GM18519 (cell line): ENCODE measurements at regions not wholly inside any gene's neighbourhood (a gene's known extent, or its start where the extent isn't known, plus 50 kb on each side); places are given as distances from the start of the nearest gene placed in this dataset.
"Not testable (repeated sequence)": the region's sequence is repeated elsewhere in the genome, so short reads cannot be mapped to it uniquely, and the experiment has no call there.

ENCODE experiments used
- ATAC-seq: cut with Tn5 transposase; IDR thresholded peaks from one replicate; pipeline ENCODE4 v1.9.1; 2021; ENCODE audit warnings: mild to moderate bottlenecking, moderate library complexity; ENCODE audit not compliant: unreplicated experiment, low FRiP score

DNA sequence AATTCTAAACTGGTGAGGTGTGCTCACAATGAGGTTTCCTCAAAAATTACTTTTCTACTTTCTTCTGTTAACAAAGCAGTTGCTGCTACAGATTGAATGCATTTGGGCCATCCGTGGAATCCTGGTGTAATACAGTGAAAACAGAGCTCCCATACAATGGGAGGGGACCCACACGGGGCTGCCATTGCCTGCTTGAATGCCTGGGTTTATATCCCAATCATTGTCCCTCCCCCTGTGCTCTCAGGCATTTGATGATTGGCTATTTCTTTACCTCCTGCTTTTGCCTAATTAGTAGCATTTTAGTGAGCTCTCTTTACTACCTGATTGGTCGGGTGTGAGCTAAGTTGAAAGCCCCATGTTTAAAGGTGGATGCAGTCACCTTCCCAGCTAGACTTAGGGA is 52.9 kb upstream of the CSF1 start:
- not testable (repeated sequence) for ATAC-seq

DNA sequence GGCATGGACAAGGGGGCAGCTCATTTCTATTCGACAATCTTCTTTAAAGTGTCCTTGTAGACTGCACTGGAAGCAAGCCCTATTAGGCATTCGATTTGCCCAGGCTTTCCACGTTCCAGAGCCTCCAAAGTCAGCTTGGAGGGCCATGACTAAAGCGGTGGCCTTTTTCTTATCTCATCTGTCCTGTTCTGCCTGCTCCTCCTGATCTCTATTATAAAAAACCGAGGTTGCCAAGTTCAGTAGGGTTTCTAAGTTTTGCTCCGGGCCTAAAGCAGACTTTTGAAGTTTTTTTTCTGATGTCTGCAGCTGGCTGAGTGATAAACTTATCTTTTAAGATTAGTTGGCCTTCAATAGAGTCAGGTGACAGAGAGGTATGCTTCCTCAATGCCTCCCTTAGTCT is 54.7 kb upstream of the CSF1 start:
- ATAC-seq, result not testable (repeated sequence)

DNA sequence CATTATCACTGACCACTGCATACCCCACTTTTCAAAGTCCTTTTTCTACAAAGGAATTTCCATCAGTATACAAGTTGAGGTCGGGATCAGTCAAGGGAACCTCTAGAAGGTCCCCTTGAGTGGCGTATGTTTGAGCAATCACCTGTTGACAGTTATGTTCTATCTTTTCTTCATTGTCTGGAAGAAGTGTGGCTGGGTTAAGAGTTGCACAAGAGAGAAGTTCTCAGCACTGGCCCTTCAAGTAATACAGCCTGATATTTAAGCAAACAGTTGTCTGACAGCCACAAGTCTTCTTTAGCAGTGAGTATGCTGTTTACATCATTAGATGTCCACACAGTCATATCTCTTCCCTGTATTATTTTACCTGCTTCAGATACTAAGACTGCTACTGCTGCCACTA is 56.7 kb upstream of the CSF1 start:
- not testable (repeated sequence) for ATAC-seq

DNA sequence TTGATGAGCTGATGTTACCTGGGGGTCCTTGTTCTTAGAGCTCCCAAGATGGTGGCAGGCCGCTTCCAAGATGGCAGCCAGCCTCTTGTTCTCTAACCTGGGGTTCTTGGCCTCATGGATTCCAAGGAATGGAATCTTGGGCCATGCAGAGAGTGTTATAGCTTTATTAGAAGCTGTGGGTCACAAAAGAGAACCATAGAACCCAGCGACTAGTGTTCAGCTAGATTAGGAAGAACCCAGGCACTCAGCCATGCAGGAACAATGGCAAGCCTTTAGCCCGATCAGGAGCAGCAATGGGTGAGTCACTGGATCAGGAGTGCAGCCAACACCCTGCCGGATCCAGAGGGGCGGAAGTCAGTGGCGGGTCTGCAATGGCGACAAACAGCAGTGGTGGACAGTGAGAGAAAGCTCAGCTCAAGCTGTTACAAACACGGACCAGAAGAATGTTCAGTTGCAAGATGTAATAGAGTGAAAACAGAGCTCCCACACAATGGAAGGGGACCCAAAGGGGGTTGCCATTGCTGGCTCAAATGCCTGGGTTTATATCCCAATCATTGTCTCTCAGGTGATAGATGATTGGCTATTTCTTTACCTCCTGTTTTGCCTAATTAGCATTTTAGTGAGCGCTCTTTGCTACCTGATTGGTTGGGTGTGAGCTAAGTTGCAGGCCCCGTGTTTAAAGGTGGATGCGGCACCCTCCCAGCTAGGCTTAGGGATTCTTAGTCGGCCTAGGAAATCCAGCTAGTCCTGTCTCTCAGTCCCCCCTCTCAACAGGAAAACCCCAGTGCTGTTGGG is 58.2 kb upstream of the CSF1 start:
- ATAC-seq, result not testable (repeated sequence)

DNA sequence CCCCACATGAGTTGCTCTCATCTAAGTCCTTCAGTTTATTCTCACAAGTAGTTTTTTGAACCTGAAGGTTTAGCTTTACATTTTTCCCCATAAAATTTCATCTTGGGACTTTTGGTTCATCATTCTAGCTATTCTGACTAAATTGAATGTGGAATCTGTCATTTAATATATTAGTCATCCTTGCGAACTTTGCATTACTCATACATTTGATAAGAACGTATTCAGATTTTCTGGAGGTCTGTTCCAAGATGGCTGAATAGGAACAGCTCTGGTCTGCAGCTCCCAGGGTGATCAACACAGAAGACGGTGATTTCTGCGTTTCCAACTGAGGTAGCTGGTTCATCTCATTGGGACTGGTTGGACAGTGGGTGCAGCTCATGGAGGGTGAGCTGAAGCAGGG is 59.8 kb upstream of the CSF1 start:
- ATAC-seq, result no peak

DNA sequence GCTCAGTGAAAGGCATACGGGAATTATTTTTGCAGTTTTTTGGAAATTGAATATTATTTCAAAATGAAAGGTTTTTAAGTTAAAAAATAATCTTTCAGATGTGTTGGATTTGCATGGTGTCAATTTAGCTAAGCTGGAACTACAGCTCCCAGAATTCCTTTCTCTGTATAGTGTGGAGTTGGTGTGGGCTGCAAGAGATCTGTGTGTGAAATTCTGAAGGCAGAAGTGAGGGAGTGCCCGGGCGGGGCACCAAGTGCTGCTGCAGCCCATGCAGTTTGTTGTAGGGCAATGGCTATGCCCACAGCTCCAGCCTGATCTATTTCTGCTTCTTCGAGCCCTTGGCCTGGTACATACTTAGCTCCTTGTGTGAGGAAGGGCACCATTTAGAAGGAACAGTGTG is 60.5 kb upstream of the CSF1 start:
- no peak for ATAC-seq

DNA sequence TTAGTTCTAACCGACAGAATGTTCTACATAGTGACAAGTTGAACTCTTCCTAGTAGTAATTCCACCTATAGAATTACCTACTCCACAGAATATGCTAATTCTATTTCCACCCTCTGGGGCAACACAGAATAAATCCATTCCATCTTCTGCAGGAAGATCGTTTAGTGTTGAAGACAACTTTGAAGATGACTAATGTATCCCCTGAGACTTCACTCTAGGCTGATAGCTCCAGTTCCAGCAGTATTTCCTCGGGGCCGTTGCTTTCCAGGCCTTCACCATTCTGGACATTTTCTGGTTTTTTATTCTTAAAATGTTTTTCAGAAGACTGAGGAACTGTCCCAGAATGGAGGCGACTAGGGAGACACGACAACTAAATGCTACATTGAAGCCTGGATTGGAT is 61.0 kb upstream of the CSF1 start:
- no peak for ATAC-seq

DNA sequence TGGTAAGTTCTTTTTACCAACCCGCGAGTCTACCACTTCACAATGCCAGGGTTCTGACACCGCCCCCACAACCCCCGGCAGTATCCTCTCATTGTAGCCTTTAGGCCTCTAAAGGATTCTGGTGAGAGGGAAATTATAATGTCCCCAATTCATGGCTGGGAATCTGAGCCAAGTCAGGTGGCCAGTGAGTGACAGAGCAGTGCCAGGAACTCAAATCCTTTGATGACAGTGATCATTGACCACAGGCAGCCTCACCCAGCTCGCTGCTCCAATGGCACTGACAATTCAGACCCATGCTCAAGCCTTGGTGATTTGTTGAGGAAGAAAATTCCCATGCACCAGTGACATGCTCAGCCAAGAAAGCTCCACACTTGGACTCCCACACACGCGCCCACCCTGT is 63.4 kb upstream of the CSF1 start:
- ATAC-seq, result no peak

DNA sequence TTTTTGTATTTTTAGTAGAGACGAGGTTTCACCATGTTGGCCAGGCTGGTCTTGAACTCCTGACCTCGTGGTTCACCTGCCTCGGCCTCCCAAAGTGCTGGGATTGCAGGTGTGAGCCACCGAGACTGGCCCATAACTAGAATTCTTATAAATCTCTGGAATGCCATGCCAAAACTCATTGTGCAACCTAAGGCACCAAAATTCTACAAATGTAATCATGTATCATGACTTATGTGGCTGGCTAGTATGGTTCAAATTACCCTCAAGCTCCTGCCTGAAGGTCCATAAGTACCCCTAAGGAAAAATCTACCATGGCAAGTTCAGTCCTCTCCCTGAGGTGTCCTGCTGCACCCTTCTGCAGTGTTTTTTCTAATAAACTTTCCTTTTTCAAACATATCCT is 63.8 kb upstream of the CSF1 start:
- no peak for ATAC-seq

DNA sequence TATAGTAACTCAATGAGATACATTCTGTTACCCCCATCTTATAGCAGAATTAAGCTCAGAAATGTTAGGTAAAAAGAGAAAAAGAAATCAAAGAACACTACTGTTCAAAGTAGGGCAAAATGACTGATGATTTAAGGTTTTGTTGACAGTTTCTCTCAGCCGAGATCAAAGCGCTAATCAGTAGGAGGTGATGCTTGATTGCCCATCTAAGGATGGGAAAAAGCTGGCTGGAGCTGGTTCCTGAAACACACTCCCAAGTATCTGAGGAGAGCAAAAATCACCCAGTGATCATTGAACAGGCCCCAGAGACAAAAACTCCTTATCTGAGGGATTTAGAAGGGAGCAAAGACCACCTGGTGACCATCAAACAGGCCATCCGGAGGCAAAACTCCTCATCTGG is 64.5 kb upstream of the CSF1 start:
- ATAC-seq, result no peak

DNA sequence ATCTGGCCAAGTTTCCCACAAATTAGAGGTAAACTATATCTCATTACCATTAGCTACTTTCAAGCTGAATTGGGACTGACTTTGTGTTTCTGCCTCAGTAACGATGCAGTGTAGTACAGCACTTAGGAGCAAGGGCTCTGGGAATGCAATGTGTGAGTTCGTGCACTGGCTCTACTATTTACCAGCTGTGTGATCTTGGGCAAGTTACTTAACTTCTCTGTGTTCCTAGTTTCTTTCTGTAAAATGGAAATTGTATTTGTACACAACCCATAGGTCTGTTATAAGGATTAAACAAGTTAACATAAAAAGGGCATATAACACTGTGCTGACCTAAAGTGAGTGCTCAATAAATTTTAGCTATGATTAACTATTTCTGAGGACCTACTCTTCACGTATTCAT is 65.0 kb upstream of the CSF1 start:
- no peak for ATAC-seq

DNA sequence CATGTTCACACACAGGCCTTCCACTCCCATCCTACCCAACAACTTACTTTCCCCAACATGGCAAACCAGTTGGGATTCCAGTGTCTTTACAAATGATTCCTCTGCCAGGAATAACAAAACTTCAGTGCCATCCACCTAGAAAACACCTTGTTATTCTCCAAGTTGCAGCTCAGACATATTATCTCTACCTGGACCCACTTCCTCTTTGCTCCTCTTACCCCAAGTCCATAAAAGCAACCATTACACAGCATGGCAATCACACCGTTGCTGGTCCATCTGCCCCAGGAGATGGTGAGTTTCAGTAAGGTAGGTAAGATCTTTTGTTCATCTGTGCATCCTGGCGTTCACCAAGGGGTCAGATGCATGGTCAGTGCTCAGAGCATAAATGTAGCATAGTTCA is 66.0 kb upstream of the CSF1 start:
- no peak for ATAC-seq

DNA sequence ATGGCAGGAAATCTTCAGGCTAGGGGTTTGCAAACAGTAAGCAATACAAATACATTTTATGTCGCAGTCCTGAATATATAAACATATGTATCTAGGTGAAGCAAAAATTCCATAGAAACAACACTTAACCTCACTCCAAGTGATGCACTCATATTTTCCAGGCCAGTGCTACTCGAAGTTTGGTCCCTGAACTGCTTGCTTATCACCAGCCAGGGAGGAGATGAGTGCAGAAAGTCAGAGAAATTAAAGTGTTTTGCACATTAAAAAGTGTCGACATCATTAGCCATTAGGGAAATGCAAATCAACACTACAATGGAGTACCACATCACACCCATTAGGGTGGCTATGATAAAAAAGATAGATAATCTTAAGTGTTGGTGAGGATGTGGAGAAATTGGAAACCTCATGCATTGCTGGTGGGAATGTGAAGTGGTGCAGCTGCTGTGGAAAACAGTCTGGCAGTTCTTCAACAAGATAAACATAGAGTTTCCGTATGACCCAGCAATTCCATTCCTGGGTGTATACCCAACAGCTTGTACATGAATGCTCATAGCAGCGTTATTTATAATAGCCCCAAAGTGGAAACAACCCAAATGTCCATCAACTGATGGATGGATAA is 70.5 kb upstream of the CSF1 start:
- no peak for ATAC-seq

DNA sequence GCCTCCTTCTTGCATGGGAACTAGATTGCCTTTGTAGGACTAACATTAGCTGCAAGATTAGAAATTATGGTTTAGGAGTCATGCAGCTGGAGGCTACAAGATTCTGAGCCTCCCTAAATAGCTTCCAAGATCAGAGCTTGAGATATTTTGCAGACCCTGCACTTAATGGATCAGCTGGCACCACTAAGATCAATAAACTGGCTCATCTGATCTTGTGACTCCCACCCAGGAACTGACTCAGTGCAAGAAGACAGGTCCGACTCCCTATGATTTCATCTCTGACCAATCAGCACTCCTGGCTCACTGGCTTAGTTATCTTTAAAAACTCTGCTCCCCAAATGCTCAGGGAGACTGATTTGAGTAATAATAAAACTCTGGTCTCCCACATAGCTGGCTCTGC is 71.4 kb upstream of the CSF1 start:
- not testable (repeated sequence) for ATAC-seq

DNA sequence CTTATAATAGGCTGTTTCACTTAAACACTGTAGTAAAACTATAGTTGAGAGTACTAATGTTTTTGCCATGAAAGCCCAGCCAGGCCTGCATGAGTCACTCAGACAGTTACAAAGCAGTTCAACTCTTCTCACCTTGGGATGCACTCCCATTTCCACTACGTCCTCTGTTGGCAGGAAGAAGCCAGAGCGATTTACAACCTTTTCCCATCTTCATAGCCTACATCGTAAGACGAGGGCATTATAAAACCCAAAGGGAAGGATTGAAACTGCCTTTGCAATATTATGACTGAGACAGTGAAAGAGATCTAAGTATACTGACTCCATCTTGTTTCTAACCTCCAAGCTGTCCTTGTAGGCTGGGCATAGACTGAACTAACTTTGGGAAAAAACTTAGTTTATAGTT is 71.8 kb upstream of the CSF1 start:
- ATAC-seq, result no peak

DNA sequence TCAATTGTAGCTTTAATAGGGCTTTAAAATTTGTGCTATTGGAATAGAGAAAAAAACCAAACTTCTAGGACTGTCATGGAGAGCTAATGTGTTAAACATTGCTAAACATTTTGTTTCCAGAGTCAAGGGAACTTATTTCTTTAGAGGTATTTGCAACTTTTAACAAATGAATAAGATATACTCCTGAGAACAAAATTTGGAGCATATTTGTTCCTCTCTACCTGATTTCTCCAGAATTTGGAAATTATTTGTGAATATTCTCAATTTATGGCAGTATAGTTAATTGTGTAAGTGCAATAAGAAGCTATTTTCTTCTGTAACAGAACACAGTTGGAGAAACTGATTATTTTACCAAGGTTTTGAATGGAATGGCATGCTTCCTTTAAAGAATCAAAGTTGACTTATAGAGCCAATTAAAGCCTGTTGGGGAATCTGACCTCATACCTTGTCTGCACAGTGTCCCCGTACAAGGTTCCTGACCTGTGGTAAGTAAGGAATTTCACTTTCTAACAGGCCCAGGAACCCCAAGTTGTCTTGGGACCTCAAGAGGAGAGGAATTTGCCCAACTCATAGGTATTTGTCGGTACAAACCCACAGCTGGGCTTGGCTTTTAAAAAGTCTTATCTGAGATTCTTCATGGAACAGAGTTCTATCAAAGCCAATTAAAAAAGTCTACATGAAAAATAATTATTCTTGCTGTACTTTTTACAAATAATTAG is 72.6 kb upstream of the CSF1 start:
- ATAC-seq, result no peak

DNA sequence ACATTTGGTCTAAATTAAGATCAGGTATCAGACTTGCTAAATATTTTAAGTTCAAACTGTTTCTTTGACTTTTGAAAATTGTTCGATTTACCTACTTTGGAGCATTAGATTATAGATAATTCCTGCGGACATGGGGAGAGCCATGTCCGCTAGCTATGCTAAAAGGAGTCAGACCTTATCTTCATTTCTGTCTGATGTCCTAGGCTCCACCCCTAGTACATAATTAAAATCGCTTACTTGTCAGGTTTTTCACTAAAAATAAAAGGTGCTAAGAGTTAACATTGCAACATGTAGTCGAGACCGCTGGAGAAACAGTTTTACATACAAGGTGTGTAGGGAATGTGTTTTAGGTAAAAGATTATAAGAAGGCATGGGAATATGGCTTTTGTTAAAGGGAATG is 71.9 kb upstream of the EPS8L3 start:
- ATAC-seq, result not testable (repeated sequence)

DNA sequence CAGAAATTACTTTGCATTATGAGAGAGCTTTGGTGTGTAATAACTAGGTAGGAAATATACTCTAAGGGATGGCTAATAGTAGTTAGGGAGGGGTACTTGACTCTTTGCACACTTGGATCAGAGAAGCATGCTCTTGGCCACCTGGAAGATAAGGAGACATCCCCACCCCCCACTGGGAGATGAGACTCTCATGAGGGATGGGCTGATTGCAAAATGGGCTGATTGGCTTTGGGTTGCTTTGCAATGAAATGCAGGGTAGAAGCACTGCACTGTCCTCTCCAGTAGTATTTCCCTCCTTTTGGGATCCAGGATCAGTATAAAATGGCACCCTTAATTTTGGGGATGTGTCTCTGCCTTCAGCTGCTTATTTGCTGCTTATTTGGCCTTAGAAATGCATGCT is 71.2 kb upstream of the EPS8L3 start:
- ATAC-seq, result no peak

DNA sequence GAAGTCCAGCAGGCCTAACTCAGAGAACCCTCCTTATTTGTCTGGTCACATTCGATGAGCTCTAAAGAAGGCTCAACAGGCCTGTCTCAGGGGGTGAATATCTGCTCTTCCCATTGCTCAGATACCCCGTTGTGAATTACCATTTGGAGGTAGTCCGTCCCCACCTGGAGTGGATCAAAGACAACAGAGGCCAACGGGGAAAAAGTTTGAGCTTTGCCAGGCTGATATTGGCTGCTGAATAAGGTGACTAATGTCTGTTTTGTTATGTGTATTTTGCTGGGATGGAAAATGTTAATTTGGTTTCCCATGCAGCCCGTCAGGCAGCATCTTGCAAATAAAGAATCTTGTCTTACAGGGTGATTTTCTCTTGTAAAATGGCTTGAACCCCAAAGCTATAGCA is 69.2 kb upstream of the EPS8L3 start:
- ATAC-seq, result no peak

DNA sequence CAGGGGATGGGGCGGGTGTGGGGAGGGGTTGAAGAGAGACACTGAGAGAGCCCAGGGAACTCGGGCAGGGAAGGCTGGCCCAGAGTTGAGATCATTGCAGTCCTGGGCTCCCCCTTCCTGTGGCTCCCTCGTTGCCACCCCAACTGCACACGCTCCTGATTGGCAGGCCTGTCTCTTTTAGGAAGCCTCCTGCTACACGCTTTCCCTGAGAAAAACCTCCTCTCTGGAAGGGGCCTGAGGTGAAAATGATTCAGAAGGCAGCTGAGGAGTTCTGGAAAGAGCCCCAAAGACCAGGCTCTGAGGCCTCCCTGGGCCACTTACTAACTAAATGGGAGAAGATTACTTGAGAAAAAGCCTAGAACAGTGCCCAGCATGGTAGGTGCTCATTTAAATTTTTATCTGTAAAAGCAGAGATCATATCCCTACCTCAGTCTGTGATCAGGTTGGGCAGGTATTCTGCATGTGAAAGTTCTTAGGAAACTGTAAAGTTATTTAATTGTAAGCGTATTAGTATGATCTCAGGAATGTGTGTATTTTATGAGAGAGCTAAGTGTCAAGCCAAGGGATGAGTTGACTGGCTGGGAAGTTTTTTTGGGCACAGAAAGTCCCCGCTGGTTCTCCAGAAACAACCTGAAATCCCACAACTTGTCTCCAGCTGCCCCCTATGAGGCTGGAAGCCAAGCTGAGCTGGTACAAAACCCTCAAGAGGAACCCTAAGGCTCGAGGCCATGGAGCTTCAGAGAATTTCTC is 65.2 kb upstream of the EPS8L3 start:
- no peak for ATAC-seq

DNA sequence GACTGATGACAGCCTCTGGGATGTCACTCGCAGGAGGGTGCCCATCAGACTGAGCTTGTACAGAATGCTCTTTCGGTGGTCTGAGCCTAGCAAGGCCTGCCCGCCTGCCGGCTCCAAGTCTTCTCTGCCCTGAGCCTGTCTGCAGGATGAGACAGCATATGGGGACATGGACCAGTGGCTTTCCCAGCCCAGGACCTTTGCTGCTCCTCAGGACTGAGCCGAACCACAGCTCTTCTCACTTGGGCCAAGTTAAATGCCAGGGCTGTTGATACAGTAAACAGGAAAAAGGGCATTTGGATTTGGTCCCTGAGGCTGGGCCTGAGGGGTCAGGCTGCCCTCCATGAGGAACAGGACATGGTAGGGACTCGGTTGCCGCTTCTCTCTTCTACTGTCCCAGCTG is 64.3 kb upstream of the EPS8L3 start:
- no peak for ATAC-seq
